Erythroblast (primary cell): ENCODE measurements at regions not wholly inside any gene's neighbourhood (a gene's known extent, or its start where the extent isn't known, plus 50 kb on each side); places are given as distances from the start of the nearest gene placed in this dataset.

Experiments
- DNase-seq, 2 experiments: peaks; one replicate each; lab custom pipeline; 2025; lab: John Stamatoyannopoulos, UW
- GATA1 ChIP-seq: IDR thresholded peaks from 2 replicates; pipeline ENCODE4 v1.6.1; 2011; ENCODE audit warnings: low read depth, mild to moderate bottlenecking, control low read depth, low read length, moderate library complexity
- POLR2A ChIP-seq: IDR thresholded peaks from 2 replicates; pipeline ENCODE4 v1.6.1; 2011; ENCODE audit warnings: mild to moderate bottlenecking, low read length

GRCh38 chr6:10465629-10466499 lies 51.0 kb upstream of the TFAP2A start:
- TF ChIP-seq GATA1 (no peak), POLR2A (no peak)
- peak; percentile 55 for DNase-seq
